Skeletal muscle satellite cell (primary cell): ENCODE measurements at regions not wholly inside any gene's neighbourhood (a gene's known extent, or its start where the extent isn't known, plus 50 kb on each side); places are given as distances from the start of the nearest gene placed in this dataset.

ENCODE experiments used
- H3K27me3 ChIP-seq: 2 replicates; pipeline ENCODE4 v1.7.0; 2013; ENCODE audit warnings: low read length; ENCODE audit not compliant: control insufficient read depth, insufficient read depth
- H3K36me3 ChIP-seq: 2 replicates; pipeline ENCODE4 v1.7.0; 2013; ENCODE audit warnings: mild to moderate bottlenecking, control low read depth, low read length; ENCODE audit not compliant: insufficient read depth
- H3K4me1 ChIP-seq: 2 replicates; pipeline ENCODE4 v1.7.0; 2013; ENCODE audit warnings: low read length; ENCODE audit not compliant: control insufficient read depth, insufficient read depth
- H3K4me2 ChIP-seq: 2 replicates; pipeline ENCODE4 v1.7.0; 2013; ENCODE audit warnings: mild to moderate bottlenecking, low read length
- H3K4me3 ChIP-seq: 2 replicates; pipeline ENCODE4 v1.7.0; 2013; ENCODE audit warnings: low read length
- H3K9ac ChIP-seq: 2 replicates; pipeline ENCODE4 v1.7.0; 2013; ENCODE audit warnings: mild to moderate bottlenecking, low read depth, low read length, moderate library complexity
- H3K9me3 ChIP-seq: replicated peaks from 2 replicates; pipeline ENCODE4 v1.7.0; 2013; ENCODE audit warnings: mild to moderate bottlenecking, control low read depth, low read length

DNA sequence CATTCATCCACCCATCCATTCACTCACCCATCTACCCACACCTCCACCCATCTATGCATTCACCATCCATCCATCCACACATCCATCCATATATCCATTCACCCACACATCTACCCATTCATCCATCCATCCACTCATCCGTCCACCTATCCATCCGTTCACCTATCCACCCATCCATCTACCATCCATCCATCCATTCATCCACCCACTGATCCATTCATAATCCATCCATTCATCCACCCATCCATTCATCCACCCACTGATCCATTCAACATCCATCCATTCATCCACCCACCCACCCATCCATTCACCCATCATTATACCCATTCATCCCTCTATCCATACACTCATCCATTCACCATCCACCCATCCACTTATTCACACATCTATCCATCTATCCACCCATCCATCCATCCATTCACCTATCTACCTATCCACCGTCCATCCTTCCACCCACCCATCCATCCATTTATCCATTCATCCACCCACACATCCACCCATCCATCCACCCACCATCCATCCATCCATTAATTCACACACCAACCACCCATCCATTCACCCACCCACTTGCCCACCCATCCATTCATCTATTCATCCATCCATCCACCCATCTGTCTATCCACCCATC lies 336.5 kb upstream of the IRX4 start:
- H3K27me3 ChIP-seq = no peaks in the 10 kb centered on the region
- no peak overlapping the region for H3K9ac ChIP-seq
- H3K4me1 ChIP-seq = no peaks in the 10 kb centered on the region
- H3K9me3 ChIP-seq = no peaks in the 10 kb centered on the region
- no peaks in the 10 kb centered on the region for H3K36me3 ChIP-seq
- H3K4me3 ChIP-seq = no peak overlapping the region
- no peak overlapping the region for H3K4me2 ChIP-seq

- Histone ChIP-seq H3K4me2 (no peak overlapping the region), H3K27me3 (no peaks in the 10 kb centered on the region), H3K9me3 (no peaks in the 10 kb centered on the region), H3K4me1 (no peaks in the 10 kb centered on the region), H3K36me3 (no peaks in the 10 kb centered on the region), H3K9ac (no peak overlapping the region), H3K4me3 (no peak overlapping the region)
Observed at GRCh38 chr5:2217219-2217618, 334.5 kb upstream of the IRX4 start.

DNA sequence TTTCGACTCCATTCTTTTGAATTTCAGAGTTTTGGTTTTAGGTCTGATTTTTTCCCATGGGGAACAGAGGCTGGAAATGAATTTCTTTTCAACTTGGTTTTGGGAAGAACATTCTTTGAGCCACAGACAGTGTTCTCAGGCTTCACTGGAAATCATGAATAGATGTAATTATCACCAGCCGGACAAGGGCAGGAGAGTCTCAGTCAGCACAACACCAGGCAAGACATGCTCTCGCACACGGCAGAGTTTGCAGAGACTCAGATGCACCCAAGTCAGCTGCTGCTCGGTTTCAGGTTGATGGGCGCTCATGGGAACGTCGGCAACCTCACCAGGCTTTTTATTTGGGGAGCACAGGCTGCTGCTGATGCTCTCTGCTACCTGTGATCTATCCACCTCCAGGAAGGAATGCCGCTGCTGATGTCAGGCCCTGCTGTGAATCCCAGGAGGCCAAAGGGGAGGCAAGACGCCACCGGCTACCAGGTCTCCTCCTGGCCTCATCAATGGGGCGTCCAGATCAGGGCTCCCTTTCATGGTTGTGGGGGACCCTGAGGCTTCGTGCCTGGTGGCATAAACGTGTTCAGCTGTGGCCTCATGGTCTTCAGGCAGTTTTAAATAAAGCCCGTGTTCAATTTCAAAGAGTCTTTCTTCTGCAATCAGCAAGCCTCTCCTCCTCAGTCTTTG lies 332.3 kb upstream of the IRX4 start:
- no peaks in the 10 kb centered on the region for H3K36me3 ChIP-seq
- no peak overlapping the region for H3K9ac ChIP-seq
- H3K4me1 ChIP-seq = no peaks in the 10 kb centered on the region
- H3K9me3 ChIP-seq = no peaks in the 10 kb centered on the region
- no peak overlapping the region for H3K4me3 ChIP-seq
- no peaks in the 10 kb centered on the region for H3K27me3 ChIP-seq
- H3K4me2 ChIP-seq = no peak overlapping the region

DNA sequence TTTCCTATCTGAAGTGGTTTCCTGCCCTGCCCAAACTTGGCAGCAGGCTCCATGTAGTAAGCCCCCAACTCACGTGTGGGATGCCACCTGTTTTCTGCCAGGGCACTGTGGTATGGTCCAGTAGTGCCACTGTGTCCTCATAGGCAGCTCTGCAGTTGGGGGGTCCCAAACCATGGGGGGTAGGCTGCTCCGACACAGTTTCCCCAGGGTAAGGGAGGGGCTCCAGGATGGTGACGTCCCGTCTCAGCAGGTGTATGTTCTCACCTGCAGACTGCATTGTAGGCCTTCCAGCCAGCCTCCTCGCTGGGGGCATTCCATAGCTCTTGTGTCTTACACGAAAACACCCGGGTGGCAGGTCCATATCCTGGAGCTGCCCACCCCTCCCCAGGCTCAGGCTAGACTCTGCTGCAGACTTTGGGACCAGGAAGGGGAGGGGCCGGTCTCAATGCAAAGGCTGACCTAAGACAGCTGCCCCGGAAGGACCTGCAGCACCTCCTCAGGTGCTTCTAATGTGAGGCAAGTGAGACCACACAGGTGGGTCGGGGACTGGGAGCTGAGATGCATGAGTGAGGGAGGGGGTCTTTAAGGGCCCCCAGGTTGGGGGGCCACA lies 330.5 kb upstream of the IRX4 start:
- Histone ChIP-seq H3K4me3 (no peak overlapping the region), H3K9me3 (no peaks in the 10 kb centered on the region), H3K4me1 (no peaks in the 10 kb centered on the region), H3K4me2 (no peak overlapping the region), H3K36me3 (no peaks in the 10 kb centered on the region), H3K9ac (no peak overlapping the region), H3K27me3 (no peaks in the 10 kb centered on the region)

DNA sequence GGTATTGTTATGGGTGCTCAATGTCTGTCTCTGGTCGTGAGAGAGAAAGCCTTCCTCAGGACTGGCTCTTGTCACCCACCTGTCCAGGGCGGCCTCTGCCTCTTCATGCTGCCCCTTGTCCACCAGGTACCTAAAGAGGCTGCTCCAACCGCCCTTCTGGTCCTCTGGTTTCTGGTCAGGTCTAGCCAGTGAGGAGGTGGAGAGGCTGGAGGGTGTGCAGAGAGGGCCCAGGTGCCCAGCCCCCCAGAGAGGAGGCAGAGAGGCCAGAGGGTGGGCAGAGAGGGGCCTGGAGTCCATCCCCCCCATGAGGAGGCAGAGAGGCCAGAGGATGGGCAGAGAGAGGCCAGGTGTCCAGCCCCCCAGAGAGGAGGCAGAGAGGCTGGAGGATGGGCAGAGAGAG lies 329.8 kb upstream of the IRX4 start:
- Histone ChIP-seq H3K4me2 (no peak overlapping the region), H3K9ac (no peak overlapping the region), H3K27me3 (no peaks in the 10 kb centered on the region), H3K9me3 (no peaks in the 10 kb centered on the region), H3K36me3 (no peaks in the 10 kb centered on the region), H3K4me1 (no peaks in the 10 kb centered on the region), H3K4me3 (no peak overlapping the region)

DNA sequence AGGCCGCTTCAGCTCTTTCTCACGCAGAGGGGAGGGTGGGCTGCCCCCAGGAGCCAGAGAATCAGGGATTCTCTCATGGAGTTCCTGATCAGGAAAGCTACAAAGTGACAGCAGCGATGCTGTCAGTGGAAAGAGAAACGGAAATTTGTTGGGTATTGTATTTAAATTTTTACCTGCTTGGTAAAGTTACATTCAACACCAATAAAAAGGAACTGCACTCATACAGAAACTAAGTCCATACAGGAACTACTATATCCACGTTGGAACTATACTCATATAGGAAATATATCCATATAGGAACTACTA lies 325.5 kb upstream of the IRX4 start:
- H3K9ac ChIP-seq = no peak overlapping the region
- H3K9me3 ChIP-seq = no peaks in the 10 kb centered on the region
- H3K4me3 ChIP-seq = no peak overlapping the region
- H3K4me2 ChIP-seq = no peak overlapping the region
- no peaks in the 10 kb centered on the region for H3K36me3 ChIP-seq
- H3K4me1 ChIP-seq = no peaks in the 10 kb centered on the region
- H3K27me3 ChIP-seq = no peaks in the 10 kb centered on the region

- Histone ChIP-seq H3K27me3 (no peaks in the 10 kb centered on the region), H3K4me3 (no peak overlapping the region), H3K9ac (no peak overlapping the region), H3K9me3 (no peaks in the 10 kb centered on the region), H3K36me3 (no peaks in the 10 kb centered on the region), H3K4me2 (no peak overlapping the region), H3K4me1 (no peaks in the 10 kb centered on the region)
Observed at GRCh38 chr5:2207416-2208238, 324.9 kb upstream of the IRX4 start.

GRCh38 chr5:2207109-2207399 lies 324.3 kb upstream of the IRX4 start:
- no peak overlapping the region for H3K4me3 ChIP-seq
- no peaks in the 10 kb centered on the region for H3K9me3 ChIP-seq
- no peak overlapping the region for H3K9ac ChIP-seq
- H3K27me3 ChIP-seq = no peaks in the 10 kb centered on the region
- no peaks in the 10 kb centered on the region for H3K4me1 ChIP-seq
- no peak overlapping the region for H3K4me2 ChIP-seq
- no peaks in the 10 kb centered on the region for H3K36me3 ChIP-seq

DNA sequence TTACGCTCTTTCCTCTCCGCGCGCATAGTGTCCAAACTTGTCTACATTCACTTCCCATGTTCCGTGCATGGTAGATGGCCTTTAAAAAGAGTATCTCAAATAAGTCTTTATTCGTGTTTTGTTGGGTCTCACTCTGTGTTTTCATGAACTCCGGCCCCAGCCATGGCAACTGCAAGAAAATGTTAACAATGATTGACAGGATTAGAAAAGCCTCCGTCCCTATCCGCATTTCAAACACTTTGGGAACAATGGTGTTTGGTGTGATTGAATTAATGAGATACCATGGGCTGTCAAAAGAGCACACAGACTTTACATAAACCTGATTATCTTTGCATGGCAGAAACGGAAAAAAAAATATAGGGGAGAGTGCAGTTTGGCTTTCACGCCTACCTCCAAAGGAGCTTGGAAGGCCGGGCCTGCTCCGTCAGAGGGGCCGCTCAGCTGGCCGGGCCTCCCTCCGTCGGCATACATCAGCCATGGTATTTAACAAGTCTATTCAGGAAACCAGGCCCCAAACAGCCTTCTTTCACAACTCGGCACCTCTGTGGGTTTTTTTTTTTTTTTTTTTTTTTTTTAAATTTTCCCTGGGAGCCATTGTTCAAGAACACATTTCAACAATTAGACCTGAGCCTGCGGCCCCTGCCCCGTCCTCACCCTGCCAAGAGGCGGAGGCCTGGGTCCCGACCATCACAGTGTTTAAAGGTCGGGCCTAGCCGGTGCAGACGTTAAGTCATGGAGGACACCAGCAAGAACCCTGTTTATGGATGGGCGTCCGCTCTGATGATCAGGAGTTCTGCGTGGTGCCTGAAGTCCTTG lies 323.8 kb upstream of the IRX4 start:
- no peak overlapping the region for H3K4me2 ChIP-seq
- no peak overlapping the region for H3K9ac ChIP-seq
- no peaks in the 10 kb centered on the region for H3K27me3 ChIP-seq
- H3K36me3 ChIP-seq = no peaks in the 10 kb centered on the region
- H3K9me3 ChIP-seq = no peaks in the 10 kb centered on the region
- H3K4me1 ChIP-seq = no peaks in the 10 kb centered on the region
- H3K4me3 ChIP-seq = no peak overlapping the region

DNA sequence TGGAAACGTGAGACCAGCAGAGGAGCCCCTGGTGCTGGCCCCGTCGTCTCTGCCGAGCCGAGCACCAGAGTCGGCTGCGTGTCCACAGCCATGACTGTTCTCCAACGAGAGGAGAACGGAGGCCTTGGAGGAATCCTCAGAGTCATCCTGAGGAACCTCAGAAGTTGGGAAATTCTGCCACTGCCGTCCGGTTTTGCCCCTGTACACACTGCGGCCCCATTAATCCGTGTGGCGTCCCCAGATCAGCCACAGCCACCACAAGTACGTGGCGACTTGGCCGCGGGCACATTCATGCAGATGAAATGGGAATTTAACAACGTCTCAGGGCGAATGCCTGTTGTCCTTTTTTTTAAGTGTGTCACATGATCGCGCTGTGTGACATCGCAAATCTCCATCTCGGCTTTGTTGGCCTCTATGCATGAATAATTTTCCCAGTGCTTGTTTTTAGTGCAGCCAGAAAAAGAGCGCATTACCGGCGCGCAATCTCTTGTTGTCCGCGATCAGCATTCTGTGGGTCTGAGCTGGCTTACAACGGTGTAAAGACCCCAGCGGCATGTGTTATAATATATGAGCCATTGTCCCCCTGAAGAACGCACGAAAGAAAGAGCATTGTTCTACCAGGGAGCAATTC lies 323.0 kb upstream of the IRX4 start:
- H3K9ac ChIP-seq = no peak overlapping the region
- H3K4me3 ChIP-seq = no peak overlapping the region
- H3K9me3 ChIP-seq = no peaks in the 10 kb centered on the region
- H3K4me2 ChIP-seq = no peak overlapping the region
- no peaks in the 10 kb centered on the region for H3K27me3 ChIP-seq
- no peaks in the 10 kb centered on the region for H3K4me1 ChIP-seq
- no peaks in the 10 kb centered on the region for H3K36me3 ChIP-seq

DNA sequence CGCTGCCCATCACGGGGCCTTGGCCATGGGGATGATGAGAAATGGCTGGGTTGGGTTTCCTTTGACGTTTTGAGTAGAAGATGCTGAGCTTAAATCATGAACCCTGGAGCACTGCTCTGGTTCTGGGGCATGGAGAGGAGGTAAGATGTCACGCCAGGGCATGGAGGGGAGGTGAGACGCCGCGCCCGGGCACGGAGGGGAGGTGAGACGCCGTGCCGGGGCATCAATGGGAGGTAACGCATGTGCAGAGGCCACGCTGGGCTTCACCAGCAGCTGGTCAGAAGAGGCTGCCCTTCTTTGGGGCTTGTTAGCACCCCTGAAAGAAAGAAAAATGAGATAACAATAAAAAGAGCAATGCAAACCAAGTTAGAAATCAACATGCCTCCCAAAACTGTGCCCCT lies 322.5 kb upstream of the IRX4 start:
- no peak overlapping the region for H3K9ac ChIP-seq
- H3K36me3 ChIP-seq = no peaks in the 10 kb centered on the region
- no peaks in the 10 kb centered on the region for H3K4me1 ChIP-seq
- no peak overlapping the region for H3K4me2 ChIP-seq
- H3K9me3 ChIP-seq = no peaks in the 10 kb centered on the region
- no peak overlapping the region for H3K4me3 ChIP-seq
- no peaks in the 10 kb centered on the region for H3K27me3 ChIP-seq
